OCI-LY3 (cell line): ENCODE measurements at regions not wholly inside any gene's neighbourhood (a gene's known extent, or its start where the extent isn't known, plus 50 kb on each side); places are given as distances from the start of the nearest gene placed in this dataset.

Source experiments
- H2AFZ ChIP-seq: fragments of 200-600, 300-600 bp; shearing (Covaris generic); 2 replicates; pipeline ENCODE4 v1.6.0; 2014; ENCODE audit warnings: antibody characterized with exemption, low read depth, low read length
- H3K27ac ChIP-seq: fragments of 200-600, 300-600 bp; sonication (generic); 2 replicates; pipeline ENCODE4 v1.5.1; 2014; ENCODE audit warnings: mild to moderate bottlenecking, low read length, moderate library complexity, mixed read lengths
- H3K27me3 ChIP-seq: fragments of 200-600, 300-600 bp; sonication (generic); 2 replicates; pipeline ENCODE4 v1.6.1; 2014; ENCODE audit warnings: low read depth, low read length, mixed read lengths
- H3K36me3 ChIP-seq: fragments of 200-600, 300-600 bp; sonication (generic); replicated peaks from 2 replicates; pipeline ENCODE3; 2014; ENCODE audit warnings: low read depth, low read length, mixed read lengths
- H3K4me1 ChIP-seq: fragments of 300-600, 200-600 bp; sonication (generic); 2 replicates; pipeline ENCODE4 v1.6.1; 2014; ENCODE audit warnings: low read length, mixed read lengths
- H3K4me2 ChIP-seq: fragments of 200-600, 300-600 bp; sonication (generic); 2 replicates; pipeline ENCODE4 v1.6.1; 2014; ENCODE audit warnings: low read length, mixed read lengths
- H3K4me3 ChIP-seq: fragments of 300-600, 200-600 bp; sonication (generic); 2 replicates; pipeline ENCODE4 v1.5.1; 2014; ENCODE audit warnings: antibody characterized with exemption, mild to moderate bottlenecking, low read length, moderate library complexity
- H3K79me2 ChIP-seq: fragments of 300-600, 200-600 bp; shearing (Covaris generic); 2 replicates; pipeline ENCODE4 v1.6.1; 2014; ENCODE audit warnings: mild to moderate bottlenecking, low read length, mixed read lengths
- H3K9ac ChIP-seq: fragments of 300-600, 200-600 bp; shearing (Covaris generic); 2 replicates; pipeline ENCODE4 v1.6.0; 2014; ENCODE audit warnings: mild to moderate bottlenecking, low read length, moderate library complexity
- H3K9me3 ChIP-seq: fragments of 200-600, 300-600 bp; shearing (Covaris generic); 2 replicates; pipeline ENCODE4 v1.6.1; 2014; ENCODE audit warnings: low read length, mixed read lengths; ENCODE audit not compliant: insufficient read depth
- H4K20me1 ChIP-seq: fragments of 200-600, 300-600 bp; sonication (generic); 2 replicates; pipeline ENCODE4 v1.6.1; 2016; ENCODE audit warnings: low read length, mixed read lengths; ENCODE audit not compliant: insufficient read depth
- EZH2phosphoT487 ChIP-seq: fragments of 200-600 bp; shearing (Covaris generic); IDR thresholded peaks from 2 replicates; pipeline ENCODE4 v1.6.1; 2018; ENCODE audit warnings: antibody characterized with exemption, mixed run types, low read depth
- TF ChIP-seq, protein P1 (sequence below): fragments of 200-600, 300-600 bp; sonication (generic); IDR thresholded peaks from 2 replicates; pipeline ENCODE4 v1.5.1; 2014; ENCODE audit warnings: antibody characterized with exemption, low read length, low read depth

DNA sequence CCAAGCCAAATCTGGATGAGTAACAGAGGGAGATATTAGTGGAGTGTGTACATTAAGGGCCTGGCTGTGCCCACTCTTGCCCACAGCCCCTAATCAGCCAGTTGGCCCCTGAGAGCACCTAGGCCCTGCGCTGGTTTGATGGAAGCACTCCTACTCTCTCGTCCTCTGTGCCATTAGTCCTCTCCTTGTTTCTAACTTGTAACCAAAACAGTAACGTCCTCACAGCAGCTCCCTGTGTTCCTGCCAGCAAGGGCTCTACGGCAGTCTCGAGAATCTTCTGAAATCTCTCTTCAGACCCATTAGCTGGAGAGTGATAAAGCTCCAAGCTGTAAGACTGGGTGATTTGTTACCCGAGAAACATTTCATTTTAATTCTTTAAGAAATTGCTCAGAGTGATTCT lies 76.1 kb downstream of the LRRC30 start:
- Histone ChIP-seq H3K36me3 (no peaks in the 10 kb centered on the region), H3K27me3 (no peaks in the 10 kb centered on the region), H3K9me3 (no peaks in the 10 kb centered on the region), H3K4me2 (no peak overlapping the region), H3K4me1 (no peaks in the 10 kb centered on the region), H3K27ac (no peak overlapping the region), H3K4me3 (no peak overlapping the region), H2AFZ (no peak overlapping the region), H3K79me2 (no peaks in the 10 kb centered on the region), H3K9ac (no peak overlapping the region), H4K20me1 (no peaks in the 10 kb centered on the region)
- no peak for TF ChIP-seq EZH2phosphoT487
- TF ChIP-seq, protein P1, sequence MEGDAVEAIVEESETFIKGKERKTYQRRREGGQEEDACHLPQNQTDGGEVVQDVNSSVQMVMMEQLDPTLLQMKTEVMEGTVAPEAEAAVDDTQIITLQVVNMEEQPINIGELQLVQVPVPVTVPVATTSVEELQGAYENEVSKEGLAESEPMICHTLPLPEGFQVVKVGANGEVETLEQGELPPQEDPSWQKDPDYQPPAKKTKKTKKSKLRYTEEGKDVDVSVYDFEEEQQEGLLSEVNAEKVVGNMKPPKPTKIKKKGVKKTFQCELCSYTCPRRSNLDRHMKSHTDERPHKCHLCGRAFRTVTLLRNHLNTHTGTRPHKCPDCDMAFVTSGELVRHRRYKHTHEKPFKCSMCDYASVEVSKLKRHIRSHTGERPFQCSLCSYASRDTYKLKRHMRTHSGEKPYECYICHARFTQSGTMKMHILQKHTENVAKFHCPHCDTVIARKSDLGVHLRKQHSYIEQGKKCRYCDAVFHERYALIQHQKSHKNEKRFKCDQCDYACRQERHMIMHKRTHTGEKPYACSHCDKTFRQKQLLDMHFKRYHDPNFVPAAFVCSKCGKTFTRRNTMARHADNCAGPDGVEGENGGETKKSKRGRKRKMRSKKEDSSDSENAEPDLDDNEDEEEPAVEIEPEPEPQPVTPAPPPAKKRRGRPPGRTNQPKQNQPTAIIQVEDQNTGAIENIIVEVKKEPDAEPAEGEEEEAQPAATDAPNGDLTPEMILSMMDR, result no peak

DNA sequence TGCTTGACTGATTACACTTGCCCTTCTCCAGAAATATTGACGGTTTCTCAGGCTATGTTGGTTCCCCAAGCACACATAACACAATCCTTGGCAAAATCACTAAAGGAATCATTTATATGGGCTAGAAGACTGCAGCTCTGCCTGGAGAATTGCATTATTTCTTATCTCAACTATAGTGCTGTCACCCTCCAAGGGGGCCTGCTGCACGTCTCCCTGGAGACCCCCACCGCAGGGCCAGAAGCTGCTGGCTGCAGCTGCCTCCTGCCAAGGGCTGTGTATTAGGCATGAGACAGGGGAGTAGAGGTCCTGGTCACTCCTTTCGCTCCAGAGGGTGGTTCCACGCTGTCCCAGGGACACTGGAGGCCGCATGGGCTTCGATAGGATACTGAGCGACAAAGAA lies 76.6 kb downstream of the LRRC30 start:
- no peaks in the 10 kb centered on the region for H3K79me2 ChIP-seq
- H3K9me3 ChIP-seq, result no peaks in the 10 kb centered on the region
- no peak overlapping the region for H3K27ac ChIP-seq
- H3K9ac ChIP-seq, result no peak overlapping the region
- H3K36me3 ChIP-seq, result no peaks in the 10 kb centered on the region
- no peak for TF ChIP-seq EZH2phosphoT487
- TF ChIP-seq, protein P1, result no peak
- H3K4me2 ChIP-seq, result no peak overlapping the region
- no peaks in the 10 kb centered on the region for H3K27me3 ChIP-seq
- no peaks in the 10 kb centered on the region for H4K20me1 ChIP-seq
- no peaks in the 10 kb centered on the region for H3K4me1 ChIP-seq
- H2AFZ ChIP-seq, result no peak overlapping the region
- H3K4me3 ChIP-seq, result no peak overlapping the region

DNA sequence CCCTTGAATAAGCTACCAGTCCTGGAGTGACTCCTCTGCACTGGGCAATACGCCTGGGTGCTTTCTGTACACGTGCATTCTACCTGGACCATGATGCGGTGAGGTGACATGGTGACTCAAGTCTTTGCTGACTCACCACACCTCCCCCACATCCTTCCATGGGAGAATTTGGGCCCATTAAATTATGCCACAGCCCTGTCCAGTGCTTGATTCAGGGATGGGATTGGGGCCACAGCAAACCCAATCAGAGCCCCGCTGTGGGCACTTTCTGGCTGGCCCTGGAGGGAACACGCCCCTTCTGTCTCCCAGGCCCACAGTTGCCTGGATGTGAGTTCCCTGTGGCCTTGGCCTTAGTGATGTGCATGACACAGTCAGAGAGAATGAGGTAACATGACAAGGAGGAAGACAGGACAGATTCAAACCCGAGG lies 86.9 kb downstream of the LRRC30 start:
- Histone ChIP-seq H2AFZ (no peak overlapping the region), H3K4me3 (no peak overlapping the region), H3K27me3 (no peaks in the 10 kb centered on the region), H3K9ac (no peak overlapping the region), H3K4me1 (no peaks in the 10 kb centered on the region), H4K20me1 (no peaks in the 10 kb centered on the region), H3K4me2 (no peak overlapping the region), H3K9me3 (no peaks in the 10 kb centered on the region), H3K36me3 (no peaks in the 10 kb centered on the region), H3K27ac (no peak overlapping the region), H3K79me2 (no peaks in the 10 kb centered on the region)
- TF ChIP-seq, protein P1, result no peak
- no peak for TF ChIP-seq EZH2phosphoT487

DNA sequence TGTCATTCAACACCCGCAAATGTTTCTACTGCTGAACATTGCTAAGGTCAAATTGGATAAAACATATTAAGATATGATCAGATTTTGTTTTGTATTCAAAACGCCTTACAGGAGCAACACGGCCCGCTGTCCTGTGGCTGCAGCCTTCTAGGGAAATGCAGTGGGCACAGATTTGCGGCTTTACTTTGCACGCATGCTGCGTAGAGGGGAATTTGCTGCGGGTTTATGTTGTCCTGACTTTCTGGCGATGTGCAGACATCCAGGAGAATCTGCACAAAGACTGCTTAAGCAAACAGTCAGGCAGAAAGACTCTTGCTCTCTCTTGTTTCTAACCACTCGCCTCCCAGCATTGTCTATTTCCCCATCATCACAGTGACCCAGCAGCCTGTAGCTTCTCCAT lies 88.3 kb downstream of the LRRC30 start:
- Histone ChIP-seq H3K9me3 (no peaks in the 10 kb centered on the region), H3K27ac (no peak overlapping the region), H3K27me3 (no peaks in the 10 kb centered on the region), H3K9ac (no peak overlapping the region), H3K4me3 (no peak overlapping the region), H3K36me3 (no peaks in the 10 kb centered on the region), H4K20me1 (no peaks in the 10 kb centered on the region), H3K4me2 (no peak overlapping the region), H3K79me2 (no peaks in the 10 kb centered on the region), H3K4me1 (no peaks in the 10 kb centered on the region), H2AFZ (no peak overlapping the region)
- TF ChIP-seq, protein P1, result no peak
- no peak for TF ChIP-seq EZH2phosphoT487
